Colonic mucosa (tissue), 4 donors: ENCODE measurements at regions not wholly inside any gene's neighbourhood (a gene's known extent, or its start where the extent isn't known, plus 50 kb on each side); places are given as distances from the start of the nearest gene placed in this dataset.

ENCODE experiments used
- DNase-seq: peaks from one replicate; pipeline ENCODE4 v3.0.0-alpha.2; 2020
- H3K27ac ChIP-seq: fragments of 200-600 bp; one replicate; pipeline ENCODE4 v1.8.0; 2021
- H3K27me3 ChIP-seq: fragments of 200-600 bp; one replicate; pipeline ENCODE4 v1.8.0; 2021
- H3K36me3 ChIP-seq: fragments of 200-600 bp; one replicate; pipeline ENCODE4 v1.8.0; 2021
- H3K4me1 ChIP-seq: fragments of 200-600 bp; one replicate; pipeline ENCODE4 v1.8.0; 2021; ENCODE audit warnings: mild to moderate bottlenecking
- H3K4me3 ChIP-seq: fragments of 200-600 bp; one replicate; pipeline ENCODE4 v1.8.0; 2021
- H3K9ac ChIP-seq, 2 donors: one replicate each; pipeline ENCODE4 v1.7.0; 2013; ENCODE audit warnings: control low read depth in 2 of 2, low read depth in 2 of 2, low read length in 2 of 2
- H3K9me3 ChIP-seq: fragments of 200-600 bp; one replicate; pipeline ENCODE4 v1.8.0; 2021
- intact Hi-C: fragments of 100-400 bp; cut with DNase I; formaldehyde crosslinking; loops from one replicate; pipeline ENCODE4 v1.14.1; 2022
- TF ChIP-seq, protein P1 (sequence below): fragments of 200-600 bp; IDR thresholded peaks from one replicate; pipeline ENCODE4 v1.8.0; 2022; ENCODE audit warnings: antibody characterized with exemption, mild to moderate bottlenecking
- donor health status: healthy.
- donor health status: DM: no; HTN: no; CAD: no.
- donor health status: DM: no; HTN: no; CAD: no.

DNA sequence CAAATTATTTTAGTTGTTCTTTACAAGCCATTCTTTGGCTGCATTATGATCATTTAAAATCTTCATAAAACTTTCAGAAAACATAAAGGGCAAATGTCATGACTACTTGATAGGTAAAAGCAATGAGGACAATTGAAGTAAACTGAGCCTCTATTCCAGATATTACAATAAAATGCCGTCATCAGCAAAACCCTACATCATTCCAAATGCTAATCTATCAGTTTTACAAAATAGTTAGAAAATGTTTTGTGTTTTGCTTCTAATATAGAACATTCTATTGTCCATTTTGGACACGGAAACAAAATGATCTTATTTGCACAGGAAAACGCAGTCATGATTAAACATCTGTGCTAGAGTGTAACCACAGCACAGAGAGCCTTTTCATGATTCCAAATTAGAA, 1330.6 kb upstream of the ADGRL3 start:
- H3K27me3 ChIP-seq = no peaks in the 10 kb centered on the region
- DNase-seq = no peak
- TF ChIP-seq, protein P1, sequence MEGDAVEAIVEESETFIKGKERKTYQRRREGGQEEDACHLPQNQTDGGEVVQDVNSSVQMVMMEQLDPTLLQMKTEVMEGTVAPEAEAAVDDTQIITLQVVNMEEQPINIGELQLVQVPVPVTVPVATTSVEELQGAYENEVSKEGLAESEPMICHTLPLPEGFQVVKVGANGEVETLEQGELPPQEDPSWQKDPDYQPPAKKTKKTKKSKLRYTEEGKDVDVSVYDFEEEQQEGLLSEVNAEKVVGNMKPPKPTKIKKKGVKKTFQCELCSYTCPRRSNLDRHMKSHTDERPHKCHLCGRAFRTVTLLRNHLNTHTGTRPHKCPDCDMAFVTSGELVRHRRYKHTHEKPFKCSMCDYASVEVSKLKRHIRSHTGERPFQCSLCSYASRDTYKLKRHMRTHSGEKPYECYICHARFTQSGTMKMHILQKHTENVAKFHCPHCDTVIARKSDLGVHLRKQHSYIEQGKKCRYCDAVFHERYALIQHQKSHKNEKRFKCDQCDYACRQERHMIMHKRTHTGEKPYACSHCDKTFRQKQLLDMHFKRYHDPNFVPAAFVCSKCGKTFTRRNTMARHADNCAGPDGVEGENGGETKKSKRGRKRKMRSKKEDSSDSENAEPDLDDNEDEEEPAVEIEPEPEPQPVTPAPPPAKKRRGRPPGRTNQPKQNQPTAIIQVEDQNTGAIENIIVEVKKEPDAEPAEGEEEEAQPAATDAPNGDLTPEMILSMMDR = no peak
- intact Hi-C loops = no loop called here
- no peak overlapping the region for H3K27ac ChIP-seq
- peaks cover 6% of the 10 kb centered on the region for H3K9me3 ChIP-seq
- H3K4me1 ChIP-seq = no peaks in the 10 kb centered on the region
- H3K9ac ChIP-seq = no peak overlapping the region
- no peaks in the 10 kb centered on the region for H3K36me3 ChIP-seq
- no peak overlapping the region for H3K4me3 ChIP-seq

DNA sequence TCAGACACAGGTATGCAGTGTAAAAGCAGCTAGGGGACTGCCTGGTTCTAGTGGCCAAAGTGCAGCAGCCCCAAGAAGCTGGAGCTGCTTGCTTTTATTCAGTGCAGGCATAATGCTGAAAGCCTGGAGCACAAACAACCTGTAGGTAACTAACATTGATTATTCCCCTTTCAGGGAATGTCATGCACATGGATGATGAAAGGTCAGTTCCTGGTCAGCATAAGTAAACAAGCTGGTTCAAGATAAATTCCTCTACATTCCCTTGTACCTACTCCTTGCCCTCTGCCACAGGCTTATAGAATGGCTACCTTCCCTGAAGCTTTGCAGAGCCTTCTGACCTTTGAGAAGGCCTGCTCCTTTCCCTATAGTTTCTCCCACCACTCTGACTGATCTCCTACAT, 1318.5 kb upstream of the ADGRL3 start:
- TF ChIP-seq, protein P1 = no peak
- no peak overlapping the region for H3K4me3 ChIP-seq
- no peak overlapping the region for H3K9ac ChIP-seq
- intact Hi-C loops = no loop called here
- no peaks in the 10 kb centered on the region for H3K9me3 ChIP-seq
- no peak overlapping the region for H3K27ac ChIP-seq
- no peaks in the 10 kb centered on the region for H3K27me3 ChIP-seq
- H3K36me3 ChIP-seq = no peaks in the 10 kb centered on the region
- DNase-seq = no peak
- no peaks in the 10 kb centered on the region for H3K4me1 ChIP-seq

DNA sequence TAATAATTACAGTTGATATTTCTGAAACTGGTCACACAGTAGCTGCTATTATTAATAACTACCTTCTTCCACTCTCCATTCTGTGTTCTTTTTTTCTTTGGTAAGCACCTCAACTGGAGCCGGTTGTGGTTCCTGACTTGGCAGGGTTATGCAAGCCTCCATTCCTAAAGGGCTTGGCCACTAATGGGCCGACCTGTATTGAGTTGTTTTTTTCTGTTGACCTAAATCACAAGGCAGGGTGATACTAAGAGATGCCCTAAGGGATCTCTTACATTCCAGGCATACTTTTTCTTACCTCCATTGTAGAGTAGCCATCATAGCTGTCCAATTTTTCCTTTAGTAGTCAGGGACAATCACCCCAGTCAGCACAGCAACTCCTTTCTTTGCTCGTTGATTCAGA, 1295.8 kb upstream of the ADGRL3 start:
- no peak overlapping the region for H3K9ac ChIP-seq
- no peak for DNase-seq
- no peaks in the 10 kb centered on the region for H3K36me3 ChIP-seq
- intact Hi-C loops = no loop called here
- H3K9me3 ChIP-seq = no peaks in the 10 kb centered on the region
- no peaks in the 10 kb centered on the region for H3K4me1 ChIP-seq
- no peaks in the 10 kb centered on the region for H3K27me3 ChIP-seq
- H3K27ac ChIP-seq = no peak overlapping the region
- TF ChIP-seq, protein P1 = no peak
- H3K4me3 ChIP-seq = no peak overlapping the region

DNA sequence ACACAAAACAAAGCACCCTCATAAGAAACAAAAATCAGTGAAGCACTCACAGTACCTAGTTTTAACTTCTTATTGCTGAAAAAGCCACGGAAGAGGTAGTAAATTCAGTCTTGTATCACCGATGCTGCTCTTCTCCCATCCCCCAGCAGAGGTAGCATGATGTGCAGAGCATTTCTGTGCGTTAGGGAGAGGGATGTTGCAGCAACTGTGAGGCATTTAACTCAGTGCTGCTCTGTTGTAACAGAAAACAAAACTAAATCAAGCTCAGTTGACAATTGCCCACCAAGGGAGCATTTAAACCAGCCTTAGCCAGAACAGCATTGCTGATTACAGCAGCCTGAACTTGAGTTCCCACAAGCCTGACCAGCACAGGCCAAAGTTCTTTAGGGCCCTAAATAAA, 1279.7 kb upstream of the ADGRL3 start:
- intact Hi-C loops = no loop called here
- H3K27me3 ChIP-seq = no peaks in the 10 kb centered on the region
- TF ChIP-seq, protein P1 = no peak
- no peak overlapping the region for H3K27ac ChIP-seq
- no peaks in the 10 kb centered on the region for H3K4me1 ChIP-seq
- no peak overlapping the region for H3K9ac ChIP-seq
- no peaks in the 10 kb centered on the region for H3K36me3 ChIP-seq
- H3K4me3 ChIP-seq = no peak overlapping the region
- no peaks in the 10 kb centered on the region for H3K9me3 ChIP-seq
- no peak for DNase-seq

DNA sequence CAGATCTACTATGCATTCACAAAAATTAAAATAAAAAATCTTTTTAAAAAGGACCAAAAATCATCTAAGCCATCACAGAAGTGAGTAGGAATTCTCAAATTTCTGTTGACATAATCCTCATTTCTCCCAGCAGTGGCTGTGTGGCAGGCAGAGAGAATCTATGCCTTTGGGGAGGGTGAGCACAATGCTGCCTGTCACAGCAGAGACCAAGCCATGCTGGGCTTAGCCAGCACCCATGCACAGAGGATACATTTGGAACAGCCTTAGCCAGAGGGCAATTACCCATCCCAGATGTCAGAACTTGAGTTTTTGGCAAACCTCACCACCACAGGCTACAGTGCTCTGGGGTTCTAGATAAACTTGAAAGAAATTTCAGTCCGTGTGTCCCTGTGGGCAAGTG, 1274.8 kb upstream of the ADGRL3 start:
- no peaks in the 10 kb centered on the region for H3K27me3 ChIP-seq
- H3K9me3 ChIP-seq = no peaks in the 10 kb centered on the region
- no peaks in the 10 kb centered on the region for H3K36me3 ChIP-seq
- H3K4me3 ChIP-seq = no peak overlapping the region
- no peak overlapping the region for H3K9ac ChIP-seq
- no peak overlapping the region for H3K27ac ChIP-seq
- intact Hi-C loops = no loop called here
- H3K4me1 ChIP-seq = no peaks in the 10 kb centered on the region
- no peak for DNase-seq
- TF ChIP-seq, protein P1 = no peak

DNA sequence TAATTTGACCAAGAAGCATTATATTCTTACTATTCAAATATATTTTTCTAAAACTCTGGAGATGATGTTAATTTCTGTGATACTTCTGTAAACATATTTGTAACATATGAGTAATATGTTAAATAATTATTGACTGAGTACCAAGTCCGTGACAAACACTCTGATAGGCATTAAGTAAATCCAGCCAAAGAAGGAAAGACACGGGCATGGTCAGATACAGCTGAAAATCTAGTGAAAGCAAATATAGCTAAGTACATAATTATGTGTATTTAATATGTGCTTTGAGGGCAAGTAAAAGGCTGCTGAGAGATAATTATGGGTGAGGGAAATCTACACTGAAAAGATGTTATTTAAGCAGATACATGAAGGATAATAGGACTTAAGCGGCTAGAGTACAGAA, 1263.6 kb upstream of the ADGRL3 start:
- DNase-seq = no peak
- H3K27me3 ChIP-seq = no peaks in the 10 kb centered on the region
- no peak overlapping the region for H3K27ac ChIP-seq
- H3K9me3 ChIP-seq = no peaks in the 10 kb centered on the region
- TF ChIP-seq, protein P1 = no peak
- H3K4me3 ChIP-seq = no peak overlapping the region
- no peak overlapping the region for H3K9ac ChIP-seq
- H3K36me3 ChIP-seq = no peaks in the 10 kb centered on the region
- H3K4me1 ChIP-seq = no peaks in the 10 kb centered on the region
- intact Hi-C loops = no loop called here
